T47D (cell line): ENCODE measurements at regions not wholly inside any gene's neighbourhood (a gene's known extent, or its start where the extent isn't known, plus 50 kb on each side); places are given as distances from the start of the nearest gene placed in this dataset.

Source experiments
- DNase-seq, 2 experiments: peaks; one replicate each; pipeline versions ENCODE4 v3.0.0 to v3.0.0-alpha.2; 2011 to 2012; ENCODE audit warnings: low read depth in 1 of 2, low spot score in 1 of 2
- JUND ChIP-seq: IDR thresholded peaks from 2 replicates; pipeline ENCODE4 v1.6.1; 2012; ENCODE audit warnings: low read depth
- in situ Hi-C: cut with HindIII; loops from 2 replicates; pipeline ENCODE4 v1.10.0; 2016; ENCODE audit warnings: low sequenced_read_pairs, low pct_unique_long_range_greater_than_20kb

DNA sequence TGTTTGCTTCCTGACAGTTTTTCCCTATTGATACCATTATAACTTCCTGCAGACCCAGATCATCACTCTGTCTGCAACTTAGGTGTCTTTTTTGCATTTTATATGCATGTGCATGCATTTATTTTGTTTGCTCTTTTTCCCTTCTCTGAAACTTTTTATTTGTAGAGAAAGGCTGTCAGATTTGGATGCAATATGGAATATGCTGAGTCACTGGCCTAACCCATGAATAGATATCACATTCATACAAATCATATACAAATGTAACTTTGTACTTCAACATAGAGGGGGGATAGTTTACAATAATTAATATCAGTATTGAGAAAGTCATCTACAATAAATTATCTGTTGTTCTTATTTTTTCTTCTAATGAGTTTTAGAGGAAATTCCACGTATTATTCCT is 1465.0 kb downstream of the EFNB2 start:
- no peak for TF ChIP-seq JUND
- in situ Hi-C loops: no loop called here
- DNase-seq: no peak

DNA sequence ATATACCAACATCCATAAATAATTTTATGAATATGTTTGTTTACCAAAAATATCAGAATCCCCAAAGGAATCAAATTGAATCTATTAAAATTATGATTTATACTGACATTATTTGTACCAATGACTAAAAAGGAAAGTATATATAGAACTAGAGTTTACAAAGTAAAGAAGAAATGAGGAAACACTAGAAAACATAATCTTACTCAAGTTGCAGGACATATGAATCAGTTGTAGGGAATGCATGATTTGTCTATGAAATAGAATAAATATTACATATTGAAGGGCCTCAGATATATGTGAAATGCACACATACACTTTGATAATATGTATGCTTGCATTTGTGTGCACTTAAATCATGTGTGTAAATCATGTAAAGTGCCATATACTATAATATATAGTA is 1466.4 kb downstream of the EFNB2 start:
- DNase-seq: no peak
- in situ Hi-C loops: no loop called here
- TF ChIP-seq JUND: no peak

DNA sequence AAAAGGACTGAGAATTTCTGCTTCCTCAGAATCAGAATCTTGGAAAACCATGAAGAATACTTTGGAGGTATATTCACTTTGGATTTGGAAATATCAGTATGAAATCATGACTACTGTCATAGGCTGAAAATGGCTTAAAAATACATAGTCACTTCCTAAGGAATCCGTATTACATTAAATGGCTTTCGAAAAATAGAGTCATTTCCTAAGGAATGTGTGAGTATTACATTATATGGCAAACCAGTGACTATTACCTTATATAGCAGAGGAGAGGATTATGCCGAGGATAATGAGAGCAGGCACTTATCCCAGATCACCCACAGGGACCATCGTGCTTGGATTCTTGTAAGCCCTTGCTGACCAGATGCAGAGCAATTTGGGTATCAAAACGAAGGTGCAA is 1471.8 kb downstream of the EFNB2 start:
- in situ Hi-C loops: no loop called here
- TF ChIP-seq JUND: no peak
- DNase-seq: no peak

DNA sequence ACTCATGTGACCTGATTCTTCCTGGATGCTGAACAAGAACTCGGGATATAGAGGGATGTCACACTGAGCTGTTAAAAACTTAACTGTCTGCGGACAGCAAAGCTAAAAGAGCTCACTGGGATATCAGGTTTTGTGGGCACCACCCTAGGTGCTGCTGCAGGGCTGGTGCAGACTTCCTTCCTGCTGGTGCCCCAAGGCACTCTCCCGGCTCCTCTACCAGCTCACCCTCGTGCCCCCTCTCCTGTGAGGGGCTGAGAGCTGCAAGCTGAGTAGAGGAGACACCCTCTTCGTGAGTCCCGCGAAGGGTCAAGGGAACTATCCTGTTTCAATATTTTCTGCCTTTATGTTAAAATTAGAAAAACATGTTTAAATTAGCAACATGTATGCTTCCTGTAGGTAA is 1475.7 kb downstream of the EFNB2 start:
- TF ChIP-seq JUND: no peak
- in situ Hi-C loops: no loop called here
- DNase-seq: no peak

DNA sequence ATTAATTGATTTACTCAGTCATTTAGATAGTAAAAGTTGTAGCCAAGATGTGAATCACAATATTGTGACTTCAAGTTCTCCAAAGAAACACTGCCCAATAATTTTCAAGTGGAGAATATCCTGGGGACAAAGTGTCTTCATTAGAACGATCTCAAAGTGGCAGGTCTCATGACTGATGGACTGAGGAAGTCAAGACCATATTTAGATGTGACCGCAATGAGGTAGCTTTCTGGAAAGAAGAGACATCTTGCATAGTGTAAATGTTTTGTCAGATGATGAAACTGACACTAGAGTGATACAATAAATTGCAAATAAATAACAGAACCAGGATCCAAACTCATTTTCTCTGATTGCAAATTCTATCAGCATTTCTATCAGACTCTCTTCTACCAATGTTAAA is 1476.9 kb downstream of the EFNB2 start:
- DNase-seq: no peak
- TF ChIP-seq JUND: no peak
- in situ Hi-C loops: no loop called here

DNA sequence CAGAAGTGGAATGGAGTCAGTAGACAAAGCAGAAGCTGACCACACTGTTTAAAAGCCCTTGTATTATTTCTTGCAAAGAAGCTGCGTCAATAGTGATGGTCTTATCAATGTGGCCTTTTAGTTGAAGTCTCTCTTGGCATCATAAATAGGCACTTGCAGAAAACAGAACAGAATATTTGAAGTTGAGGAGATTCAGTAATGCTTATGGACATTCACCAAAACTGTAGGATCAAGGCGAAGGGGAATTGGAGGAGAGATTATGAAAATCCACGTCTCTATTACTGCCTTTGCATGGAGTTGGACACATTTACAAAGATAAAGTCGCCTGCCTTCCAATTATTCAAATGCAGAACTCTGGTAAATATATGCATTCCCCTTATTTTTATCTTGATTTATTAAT is 1482.8 kb downstream of the EFNB2 start:
- in situ Hi-C loops: no loop called here
- TF ChIP-seq JUND: no peak
- no peak for DNase-seq

DNA sequence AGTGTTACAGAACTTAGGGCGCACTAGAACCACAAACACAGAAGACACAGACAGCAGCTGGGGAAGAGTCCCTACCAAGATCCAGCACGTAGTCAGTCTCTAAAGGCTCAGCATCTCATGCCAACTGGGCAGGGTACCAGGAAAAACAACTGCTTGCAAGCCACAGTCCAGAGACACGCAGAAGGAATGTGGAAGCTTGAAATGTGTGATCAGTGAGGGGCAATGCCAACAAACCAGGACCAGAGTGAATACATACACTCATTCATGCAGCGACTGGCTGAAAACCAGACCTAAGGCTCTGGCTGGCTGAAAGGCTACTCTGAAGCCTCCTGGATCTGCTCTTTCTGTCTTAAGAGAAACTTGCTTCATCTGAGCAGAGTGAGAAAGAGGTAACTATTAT is 1484.8 kb downstream of the EFNB2 start:
- no peak for DNase-seq
- no peak for TF ChIP-seq JUND
- in situ Hi-C loops: no loop called here

DNA sequence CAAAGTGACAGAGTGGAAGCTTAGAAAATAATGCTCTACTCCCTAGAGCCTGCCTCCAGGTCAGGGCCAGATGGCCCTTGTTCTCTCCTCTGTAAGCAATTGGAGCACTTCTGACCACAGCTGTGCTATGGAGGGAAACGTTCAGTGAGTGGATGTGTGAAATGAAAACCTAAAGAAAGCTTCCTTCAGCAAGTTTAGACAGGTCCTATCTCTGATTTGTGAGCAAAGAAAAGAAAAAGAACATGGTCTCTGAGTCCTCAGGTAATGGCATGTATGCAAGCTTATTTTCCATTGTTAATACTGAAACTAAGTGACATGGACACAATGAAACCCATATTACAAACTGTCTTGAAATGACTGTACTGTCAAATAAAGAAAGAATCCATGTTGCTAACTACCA is 1486.8 kb downstream of the EFNB2 start:
- no peak for TF ChIP-seq JUND
- in situ Hi-C loops: no loop called here
- DNase-seq: no peak

DNA sequence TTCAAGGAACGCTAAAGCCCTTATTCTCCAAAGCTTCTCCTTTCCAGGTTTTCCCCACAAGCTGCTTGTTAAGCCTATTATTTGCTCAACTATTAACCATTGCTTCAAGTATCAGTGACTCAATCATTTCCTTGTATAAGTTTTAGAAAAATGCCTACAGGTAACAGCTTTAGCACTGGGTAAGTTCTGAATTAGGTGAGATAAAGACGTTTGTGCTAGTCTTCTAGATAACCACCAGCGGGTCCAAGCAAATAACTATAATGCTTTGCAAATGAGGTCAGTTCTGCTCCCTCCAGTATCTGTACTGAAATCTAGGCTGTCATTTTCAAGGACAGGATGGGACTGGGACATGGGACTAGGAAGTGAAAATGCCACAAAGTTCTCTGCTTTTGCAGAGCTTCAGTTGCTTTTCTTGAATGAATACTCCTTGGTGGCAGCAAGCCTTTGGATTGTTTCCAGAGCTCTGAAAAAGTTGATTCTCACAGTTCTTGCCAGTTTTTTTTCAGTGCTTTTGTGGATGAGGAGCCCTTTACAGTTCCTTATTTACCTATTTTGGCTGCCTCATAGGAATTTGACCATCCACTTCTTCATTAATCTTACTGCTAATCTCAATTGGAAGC is 1487.7 kb downstream of the EFNB2 start:
- no peak for TF ChIP-seq JUND
- in situ Hi-C loops: no loop called here
- peak in 1 of 2 experiments; percentile 18 for DNase-seq

DNA sequence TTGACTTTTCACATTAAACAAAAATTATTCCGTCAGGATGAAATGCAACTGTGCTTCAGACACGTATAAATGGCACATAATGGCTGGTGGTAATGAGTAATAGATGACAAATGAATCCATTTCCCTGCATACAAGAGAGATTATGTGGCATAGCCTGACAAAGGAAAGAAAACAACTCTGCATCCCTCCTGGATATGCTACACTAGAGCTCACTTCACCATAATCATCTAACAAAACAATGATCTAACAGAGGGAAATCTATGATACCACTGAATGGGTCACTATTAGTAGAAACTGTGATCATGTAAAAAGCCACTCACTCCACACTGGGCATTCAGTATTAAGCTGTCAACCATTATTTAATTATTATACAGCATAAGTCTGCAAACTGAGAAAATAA is 1498.4 kb downstream of the EFNB2 start:
- in situ Hi-C loops: no loop called here
- DNase-seq: no peak
- TF ChIP-seq JUND: no peak

DNA sequence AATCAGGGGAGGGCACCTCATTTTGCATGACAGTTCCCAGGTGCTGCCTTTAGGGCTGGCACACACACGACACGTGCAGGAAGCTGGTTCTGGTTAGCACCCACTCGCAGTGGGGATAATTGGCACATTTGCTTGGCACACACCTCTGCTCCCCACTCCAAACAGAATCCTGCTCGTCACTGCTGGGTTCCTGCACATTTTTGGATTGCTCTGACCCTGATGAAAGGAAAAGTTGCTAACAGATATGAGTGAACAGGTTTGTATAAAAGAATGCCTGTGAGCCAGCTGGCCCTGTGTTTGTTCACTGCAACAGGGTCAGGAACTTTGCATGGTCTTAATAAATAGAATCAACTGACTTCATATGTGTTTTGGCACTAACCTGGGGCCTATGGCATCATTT is 1500.4 kb downstream of the EFNB2 start:
- in situ Hi-C loops: no loop called here
- no peak for TF ChIP-seq JUND
- DNase-seq: no peak

DNA sequence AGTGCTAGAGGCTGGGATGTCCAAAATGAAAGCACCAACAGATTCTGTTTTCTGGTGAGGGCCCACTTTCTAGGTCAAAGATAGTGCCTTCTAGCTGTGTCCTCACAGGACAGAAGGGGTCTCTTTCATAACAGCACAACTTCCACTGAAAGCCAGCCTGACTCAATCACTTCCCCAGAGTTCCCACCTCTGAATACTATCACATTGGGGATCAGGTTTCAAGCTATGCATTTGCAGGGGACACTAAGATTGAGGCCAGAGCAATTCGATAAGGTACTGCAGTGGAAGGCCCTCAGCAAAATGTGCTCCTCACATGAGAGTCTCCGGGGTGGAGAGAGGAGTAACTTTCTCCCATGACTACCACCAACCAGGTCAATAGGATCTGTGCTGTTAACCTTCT is 1501.5 kb downstream of the EFNB2 start:
- DNase-seq: no peak
- no peak for TF ChIP-seq JUND
- in situ Hi-C loops: no loop called here

DNA sequence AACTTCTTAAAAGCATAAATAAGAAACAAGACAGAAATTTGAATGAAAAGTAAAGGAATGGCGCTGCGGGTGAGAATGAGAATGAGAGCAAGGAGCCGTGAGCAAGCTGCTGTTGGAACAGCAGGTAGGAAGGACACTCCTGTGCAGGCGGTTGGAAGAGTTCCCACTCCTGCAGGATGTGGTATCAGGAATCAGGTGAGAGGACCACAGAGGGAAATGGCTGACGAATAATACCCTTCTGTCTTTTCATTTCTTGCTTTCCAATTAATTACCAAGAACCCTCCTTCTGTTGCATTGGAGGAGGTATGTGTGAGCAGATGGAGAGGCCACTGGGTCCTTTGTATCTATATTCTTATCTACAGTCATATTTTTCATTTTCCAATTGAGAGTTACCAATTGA is 1504.2 kb downstream of the EFNB2 start:
- TF ChIP-seq JUND: no peak
- in situ Hi-C loops: no loop called here
- DNase-seq: no peak

DNA sequence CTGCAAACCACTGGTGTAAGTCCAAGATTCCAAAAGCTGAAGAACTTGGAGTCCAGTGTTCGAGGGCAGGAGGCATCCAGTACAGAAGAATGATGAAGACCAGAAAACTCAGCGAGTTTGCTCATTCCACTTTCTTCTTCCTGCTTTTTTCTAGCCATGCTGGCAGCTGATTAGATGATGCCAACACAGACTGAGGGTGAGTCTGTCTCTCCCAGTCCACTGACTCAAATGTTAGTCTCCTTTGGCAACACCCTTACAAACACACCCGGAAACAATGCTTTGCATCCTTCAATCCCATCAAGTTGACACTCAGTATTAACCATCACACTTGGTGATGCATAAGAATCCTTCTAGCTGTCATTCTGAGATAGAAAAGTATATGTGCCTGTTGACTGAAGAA is 1504.6 kb downstream of the EFNB2 start:
- TF ChIP-seq JUND: no peak
- in situ Hi-C loops: no loop called here
- no peak for DNase-seq
